Activated CD4-positive, alpha-beta T cell treated with anti-CD3 and anti-CD28 coated beads for 36 hours (primary cell): ENCODE measurements at regions not wholly inside any gene's neighbourhood (a gene's known extent, or its start where the extent isn't known, plus 50 kb on each side); places are given as distances from the start of the nearest gene placed in this dataset.

Source experiments
- ATAC-seq: fragments of 200-7000 bp; cut with Tn5 transposase; one replicate; pipeline ENCODE4 v1.10.0; 2021; ENCODE audit warnings: mild to moderate bottlenecking, moderate library complexity
- CTCF ChIA-PET: fragments of 350-600 bp; sonication (Branson Sonifier 250); formaldehyde crosslinking; loops from one replicate; lab custom pipeline; 2021; ENCODE audit warnings: antibody characterized with exemption; lab: Charles Lee
- POLR2A ChIA-PET: fragments of 350-600 bp; sonication (Branson Sonifier 250); formaldehyde crosslinking; loops from one replicate; lab custom pipeline; 2021; ENCODE audit warnings: antibody characterized with exemption, inconsistent platforms; lab: Charles Lee
- DNase-seq: peaks from one replicate; pipeline ENCODE4 v3.0.0-alpha.2; 2020
- H3K27ac Mint-ChIP-seq: one replicate; pipeline ENCODE4 v1.8.0; 2021; ENCODE audit warnings: mixed read lengths
- H3K27me3 Mint-ChIP-seq: one replicate; pipeline ENCODE4 v1.8.0; 2021; ENCODE audit warnings: mixed read lengths
- H3K36me3 Mint-ChIP-seq: one replicate; pipeline ENCODE4 v1.8.0; 2021; ENCODE audit warnings: low read depth, mixed read lengths
- H3K4me1 Mint-ChIP-seq: one replicate; pipeline ENCODE4 v1.8.0; 2021; ENCODE audit warnings: mixed read lengths
- H3K4me3 Mint-ChIP-seq: one replicate; pipeline ENCODE4 v1.8.0; 2021; ENCODE audit warnings: mild to moderate bottlenecking, moderate library complexity, mixed read lengths
- H3K9me3 Mint-ChIP-seq: one replicate; pipeline ENCODE4 v1.8.0; 2021; ENCODE audit warnings: low read depth, mixed read lengths
- intact Hi-C, 2 experiments: fragments of 100-400 bp; cut with DNase I in 1 of 2; cut with micrococcal nuclease in 1 of 2; formaldehyde crosslinking; loops; one replicate each; pipeline versions ENCODE4 v1.14.2 to v1.15.1; 2022 to 2024; cut with DNase I, micrococcal nuclease

DNA sequence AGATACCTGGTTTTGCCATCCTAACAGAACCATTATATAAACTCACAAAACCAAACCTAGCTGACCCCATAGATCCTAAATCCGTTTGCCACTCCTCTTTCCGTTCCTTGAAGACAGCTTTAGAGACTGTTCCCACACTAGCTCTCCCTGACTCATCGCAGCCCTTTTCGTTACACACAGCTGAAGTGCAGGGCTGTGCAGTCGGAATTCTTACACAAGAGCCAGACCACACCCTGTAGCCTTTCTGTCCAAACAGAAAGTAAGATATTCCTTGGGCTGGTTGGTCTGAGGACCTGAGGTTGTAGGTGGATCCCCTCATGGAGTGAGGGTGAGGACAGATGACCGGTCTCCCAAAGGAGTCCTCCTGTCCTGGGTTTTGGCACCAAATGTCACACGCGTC, 56.7 kb upstream of the NAA35 start:
- H3K36me3 Mint-ChIP-seq, result peaks cover 14% of the 10 kb centered on the region
- no peak overlapping the region for H3K27ac Mint-ChIP-seq
- intact Hi-C loops, result no loop called here
- POLR2A ChIA-PET, result no interaction called here
- ATAC-seq (no peak), DNase-seq (no peak)
- CTCF ChIA-PET, result no interaction called here
- no peak overlapping the region for H3K4me3 Mint-ChIP-seq
- H3K9me3 Mint-ChIP-seq, result no peaks in the 10 kb centered on the region
- H3K27me3 Mint-ChIP-seq, result no peaks in the 10 kb centered on the region
- no peaks in the 10 kb centered on the region for H3K4me1 Mint-ChIP-seq

DNA sequence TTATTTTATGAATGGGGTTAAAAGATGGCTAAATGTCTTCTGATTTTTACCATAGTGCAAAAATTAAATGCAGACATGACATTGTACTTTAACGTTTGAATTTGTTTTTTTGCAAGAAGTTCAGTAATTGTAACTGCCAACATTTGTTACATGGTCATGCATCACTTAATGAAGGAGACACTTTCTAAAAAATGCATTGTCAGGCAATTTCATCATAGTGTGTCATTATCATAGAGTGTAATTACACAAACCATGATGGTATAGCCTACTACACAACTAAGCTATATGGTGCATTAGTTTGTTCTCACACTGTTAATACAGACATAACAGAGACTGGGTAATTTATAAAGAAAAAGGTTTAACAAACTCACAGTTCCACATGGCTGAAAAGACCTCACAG, 50.0 kb upstream of the NAA35 start:
- Mint-ChIP-seq H3K4me1 (no peaks in the 10 kb centered on the region), H3K9me3 (peaks cover 4% of the 10 kb centered on the region), H3K27me3 (no peaks in the 10 kb centered on the region), H3K27ac (no peak overlapping the region), H3K4me3 (no peak overlapping the region), H3K36me3 (peaks cover 2% of the 10 kb centered on the region)
- ChIA-PET CTCF (interaction anchor here (0.6 kb wide), 1 partner anchor 227 kb away, joined by 4 read pairs; no protein-coding TSS in a partner anchor), POLR2A (no interaction called here)
- no peak for ATAC-seq
- no peak for DNase-seq
- intact Hi-C loops, result no loop called here
